ENCODE measurements at regions not wholly inside any gene's neighbourhood (a gene's known extent, or its start where the extent isn't known, plus 50 kb on each side); places are given as distances from the start of the nearest gene placed in this dataset.
"Not testable (repeated sequence)": the region's sequence is repeated elsewhere in the genome, so short reads cannot be mapped to it uniquely, and the experiment has no call there.

DNA sequence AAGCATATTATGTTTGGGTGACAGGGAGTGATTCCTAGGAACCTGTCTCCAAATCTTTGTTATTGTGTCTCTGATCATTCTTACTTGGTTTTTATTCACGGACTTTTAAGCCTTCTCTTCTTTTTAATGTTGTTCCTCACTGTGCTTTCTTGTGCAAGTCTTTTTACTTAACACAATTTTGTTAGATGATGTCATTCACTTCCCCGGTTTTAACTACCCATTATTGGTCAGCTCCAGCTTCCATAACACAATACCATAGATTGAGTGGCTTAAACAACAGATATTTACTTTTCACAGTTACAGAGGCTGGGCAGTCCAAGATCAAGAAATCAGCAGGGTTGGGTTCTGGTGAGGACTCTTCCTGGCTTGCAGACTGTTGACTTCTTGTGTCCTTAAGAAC, 436.3 kb upstream of the CBLB start:
- no peak overlapping the region for H3K4me2 ChIP-seq (ENCODE audit: low read length)
- H3K79me1 ChIP-seq (ENCODE audit: low read length), result no peaks in the 10 kb centered on the region
- no peak overlapping the region for H2BK12ac ChIP-seq (ENCODE audit: low read length)
- no peaks in the 10 kb centered on the region for H3K36me3 ChIP-seq (ENCODE audit: control insufficient read depth in 1 of 2, insufficient read depth in 2 of 2, low read length in 2 of 2)
- no peaks in the 10 kb centered on the region for H3K9me3 ChIP-seq (ENCODE audit: insufficient read depth, low read depth, low read length)
- no peak overlapping the region for H4K8ac ChIP-seq (ENCODE audit: low read depth, low read length)
- H4K12ac ChIP-seq (ENCODE audit: low read depth, low read length), result no peak overlapping the region
- H3K79me2 ChIP-seq (ENCODE audit: control insufficient read depth, insufficient read depth, low read length, poor library complexity), result no peaks in the 10 kb centered on the region
- no peak overlapping the region for H4K91ac ChIP-seq (ENCODE audit: low read depth, low read length)
- H2AK5ac ChIP-seq (ENCODE audit: low read length), result no peak overlapping the region
- H3K27me3 ChIP-seq (ENCODE audit: insufficient read depth, low read length), result no peaks in the 10 kb centered on the region
- H2AFZ ChIP-seq (ENCODE audit: insufficient read depth, low read length, poor library complexity), result no peak overlapping the region
- no peak overlapping the region for H3K9ac ChIP-seq (ENCODE audit: low read length)
- peak in 1 of 2 donors; percentile 31 for DNase-seq
- H3K4me3 ChIP-seq (ENCODE audit: low read depth, low read length), result no peak overlapping the region
- no peaks in the 10 kb centered on the region for H3K4me1 ChIP-seq (ENCODE audit: control insufficient read depth in 1 of 2, insufficient read depth in 2 of 2, low read length in 2 of 2)
- no peak overlapping the region for H3K4ac ChIP-seq (ENCODE audit: low read depth, low read length)
- no peak overlapping the region for H3K18ac ChIP-seq (ENCODE audit: low read length)
- H2BK120ac ChIP-seq (ENCODE audit: insufficient read depth, low read length, poor library complexity), result no peak overlapping the region
- no peak overlapping the region for H3K27ac ChIP-seq (ENCODE audit: low read depth, low read length)
- H3K14ac ChIP-seq (ENCODE audit: low read length), result no peak overlapping the region
- no peak overlapping the region for H2BK5ac ChIP-seq (ENCODE audit: low read depth, low read length, poor library complexity)
- H3K23ac ChIP-seq (ENCODE audit: low read length), result no peak overlapping the region
- WGBS (ENCODE audit: extremely low coverage, insufficient coverage, insufficient read length), result no CpG with 5 or more reads among the region's 2 CpGs

DNA sequence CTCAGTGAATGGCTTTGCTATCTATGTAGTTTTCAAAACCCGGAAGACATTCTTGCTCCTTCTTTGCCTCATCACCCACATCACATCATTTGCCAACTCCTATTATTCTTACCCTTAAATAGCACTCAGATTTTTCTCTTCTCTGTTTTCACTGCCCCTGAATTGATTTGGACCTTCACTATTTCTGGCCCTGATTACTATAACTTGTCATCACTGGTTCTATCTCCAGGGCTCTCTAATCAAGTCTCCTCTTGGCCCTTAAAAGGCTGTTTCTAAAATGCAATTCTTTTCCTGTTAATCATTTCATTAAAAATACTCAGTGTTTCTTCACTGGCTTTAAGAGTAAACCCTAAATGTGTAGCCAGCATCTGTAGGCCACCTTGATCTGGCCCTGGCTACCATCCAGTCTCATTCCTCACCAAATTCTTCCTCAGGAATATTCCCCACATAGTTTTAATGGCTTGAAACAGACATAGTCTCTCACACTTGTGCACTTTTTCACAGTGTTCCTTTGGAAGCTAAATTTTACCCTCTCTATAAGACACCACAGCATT, 437.1 kb upstream of the CBLB start:
- H2AFZ ChIP-seq (ENCODE audit: insufficient read depth, low read length, poor library complexity), result no peak overlapping the region
- no peak overlapping the region for H2AK5ac ChIP-seq (ENCODE audit: low read length)
- H3K9me3 ChIP-seq (ENCODE audit: insufficient read depth, low read depth, low read length), result no peaks in the 10 kb centered on the region
- no CpG with 5 or more reads among the region's 1 CpG for WGBS (ENCODE audit: extremely low coverage, insufficient coverage, insufficient read length)
- no peak overlapping the region for H3K27ac ChIP-seq (ENCODE audit: low read depth, low read length)
- H2BK120ac ChIP-seq (ENCODE audit: insufficient read depth, low read length, poor library complexity), result no peak overlapping the region
- no peak overlapping the region for H2BK5ac ChIP-seq (ENCODE audit: low read depth, low read length, poor library complexity)
- no peaks in the 10 kb centered on the region for H3K36me3 ChIP-seq (ENCODE audit: control insufficient read depth in 1 of 2, insufficient read depth in 2 of 2, low read length in 2 of 2)
- H3K4me3 ChIP-seq (ENCODE audit: low read depth, low read length), result no peak overlapping the region
- no peak overlapping the region for H3K9ac ChIP-seq (ENCODE audit: low read length)
- no peaks in the 10 kb centered on the region for H3K4me1 ChIP-seq (ENCODE audit: control insufficient read depth in 1 of 2, insufficient read depth in 2 of 2, low read length in 2 of 2)
- no peak overlapping the region for H3K4me2 ChIP-seq (ENCODE audit: low read length)
- no peak for DNase-seq
- H3K79me2 ChIP-seq (ENCODE audit: control insufficient read depth, insufficient read depth, low read length, poor library complexity), result no peaks in the 10 kb centered on the region
- H3K27me3 ChIP-seq (ENCODE audit: insufficient read depth, low read length), result no peaks in the 10 kb centered on the region
- H3K23ac ChIP-seq (ENCODE audit: low read length), result no peak overlapping the region
- H3K79me1 ChIP-seq (ENCODE audit: low read length), result no peaks in the 10 kb centered on the region
- no peak overlapping the region for H3K18ac ChIP-seq (ENCODE audit: low read length)
- no peak overlapping the region for H4K91ac ChIP-seq (ENCODE audit: low read depth, low read length)
- no peak overlapping the region for H2BK12ac ChIP-seq (ENCODE audit: low read length)
- H3K14ac ChIP-seq (ENCODE audit: low read length), result no peak overlapping the region
- H4K8ac ChIP-seq (ENCODE audit: low read depth, low read length), result no peak overlapping the region
- H4K12ac ChIP-seq (ENCODE audit: low read depth, low read length), result no peak overlapping the region
- no peak overlapping the region for H3K4ac ChIP-seq (ENCODE audit: low read depth, low read length)

DNA sequence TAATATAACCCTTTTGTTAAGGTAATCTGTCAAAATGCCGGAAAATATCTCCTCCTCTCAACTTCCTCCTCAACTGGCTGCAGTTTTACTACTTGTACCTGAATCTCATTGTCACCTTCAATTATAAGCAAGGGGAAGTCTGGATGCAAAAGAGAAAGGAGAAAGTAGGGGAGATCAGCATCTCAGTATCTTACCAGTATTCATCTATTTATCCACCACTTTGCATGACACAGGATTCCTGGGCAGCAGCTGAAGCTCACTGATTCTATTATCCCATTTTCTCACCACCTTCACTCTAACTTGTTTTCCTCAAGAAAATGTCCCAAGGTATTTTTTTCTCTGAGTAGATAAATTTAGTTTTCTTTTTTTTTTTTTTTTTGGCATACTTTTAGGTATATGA, 440.5 kb upstream of the CBLB start:
- no peak overlapping the region for H3K4ac ChIP-seq (ENCODE audit: low read depth, low read length)
- H2BK120ac ChIP-seq (ENCODE audit: insufficient read depth, low read length, poor library complexity), result no peak overlapping the region
- no peaks in the 10 kb centered on the region for H3K36me3 ChIP-seq (ENCODE audit: control insufficient read depth in 1 of 2, insufficient read depth in 2 of 2, low read length in 2 of 2)
- no peak overlapping the region for H4K12ac ChIP-seq (ENCODE audit: low read depth, low read length)
- H3K9ac ChIP-seq (ENCODE audit: low read length), result no peak overlapping the region
- H3K18ac ChIP-seq (ENCODE audit: low read length), result no peak overlapping the region
- no peak overlapping the region for H3K4me3 ChIP-seq (ENCODE audit: low read depth, low read length)
- H2AFZ ChIP-seq (ENCODE audit: insufficient read depth, low read length, poor library complexity), result no peak overlapping the region
- no peak overlapping the region for H3K4me2 ChIP-seq (ENCODE audit: low read length)
- no peak overlapping the region for H2AK5ac ChIP-seq (ENCODE audit: low read length)
- H3K79me1 ChIP-seq (ENCODE audit: low read length), result no peaks in the 10 kb centered on the region
- no peak overlapping the region for H4K91ac ChIP-seq (ENCODE audit: low read depth, low read length)
- no peaks in the 10 kb centered on the region for H3K9me3 ChIP-seq (ENCODE audit: insufficient read depth, low read depth, low read length)
- no peaks in the 10 kb centered on the region for H3K27me3 ChIP-seq (ENCODE audit: insufficient read depth, low read length)
- H3K27ac ChIP-seq (ENCODE audit: low read depth, low read length), result no peak overlapping the region
- WGBS (ENCODE audit: extremely low coverage, insufficient coverage, insufficient read length), result no CpG with 5 or more reads among the region's 1 CpG
- no peak for DNase-seq
- H3K14ac ChIP-seq (ENCODE audit: low read length), result no peak overlapping the region
- H2BK5ac ChIP-seq (ENCODE audit: low read depth, low read length, poor library complexity), result no peak overlapping the region
- no peak overlapping the region for H4K8ac ChIP-seq (ENCODE audit: low read depth, low read length)
- H2BK12ac ChIP-seq (ENCODE audit: low read length), result no peak overlapping the region
- H3K23ac ChIP-seq (ENCODE audit: low read length), result no peak overlapping the region
- H3K4me1 ChIP-seq (ENCODE audit: control insufficient read depth in 1 of 2, insufficient read depth in 2 of 2, low read length in 2 of 2), result no peaks in the 10 kb centered on the region
- H3K79me2 ChIP-seq (ENCODE audit: control insufficient read depth, insufficient read depth, low read length, poor library complexity), result no peaks in the 10 kb centered on the region

DNA sequence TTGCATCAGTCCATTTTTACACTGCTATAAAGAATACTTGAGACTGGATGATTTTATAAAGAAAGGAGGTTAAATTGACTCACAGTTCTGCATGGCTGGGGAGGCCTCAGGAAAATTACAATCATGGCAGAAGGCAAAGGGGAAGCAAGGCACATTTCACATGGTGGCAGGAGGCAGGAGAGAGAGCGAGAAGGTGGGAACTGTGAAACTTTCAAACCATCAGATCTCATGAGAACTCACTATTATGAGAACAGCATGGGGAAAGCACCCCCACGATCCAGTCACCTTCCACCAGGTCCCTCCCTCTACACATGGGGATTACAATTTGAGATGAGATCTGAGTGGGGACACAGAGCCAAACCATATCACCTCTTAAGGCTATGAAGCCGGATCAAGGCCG, 441.0 kb upstream of the CBLB start:
- H2AFZ ChIP-seq (ENCODE audit: insufficient read depth, low read length, poor library complexity); H2AK5ac ChIP-seq (ENCODE audit: low read length); H3K27me3 ChIP-seq (ENCODE audit: insufficient read depth, low read length); H3K4me3 ChIP-seq (ENCODE audit: low read depth, low read length); H4K8ac ChIP-seq (ENCODE audit: low read depth, low read length); H3K27ac ChIP-seq (ENCODE audit: low read depth, low read length); H3K9me3 ChIP-seq (ENCODE audit: insufficient read depth, low read depth, low read length); H3K36me3 ChIP-seq (ENCODE audit: control insufficient read depth in 1 of 2, insufficient read depth in 2 of 2, low read length in 2 of 2); H2BK5ac ChIP-seq (ENCODE audit: low read depth, low read length, poor library complexity); H2BK120ac ChIP-seq (ENCODE audit: insufficient read depth, low read length, poor library complexity); H3K79me1 ChIP-seq (ENCODE audit: low read length); H3K4me2 ChIP-seq (ENCODE audit: low read length); H4K12ac ChIP-seq (ENCODE audit: low read depth, low read length); H2BK12ac ChIP-seq (ENCODE audit: low read length); H4K91ac ChIP-seq (ENCODE audit: low read depth, low read length); H3K9ac ChIP-seq (ENCODE audit: low read length); H3K79me2 ChIP-seq (ENCODE audit: control insufficient read depth, insufficient read depth, low read length, poor library complexity); H3K4me1 ChIP-seq (ENCODE audit: control insufficient read depth in 1 of 2, insufficient read depth in 2 of 2, low read length in 2 of 2); H3K4ac ChIP-seq (ENCODE audit: low read depth, low read length); H3K23ac ChIP-seq (ENCODE audit: low read length); DNase-seq; H3K18ac ChIP-seq (ENCODE audit: low read length); H3K14ac ChIP-seq (ENCODE audit: low read length): not testable (repeated sequence)
- WGBS (ENCODE audit: extremely low coverage, insufficient coverage, insufficient read length), result no CpG with 5 or more reads among the region's 4 CpGs

Measured in trophoblast cell (in vitro differentiated cells and primary cell).